K562 (cell line): ENCODE measurements at regions not wholly inside any gene's neighbourhood (a gene's known extent, or its start where the extent isn't known, plus 50 kb on each side); places are given as distances from the start of the nearest gene placed in this dataset.

Experiments
- ATAC-seq: fragments of 200-7000 bp; cut with Tn5 transposase; 3 replicates; pipeline ENCODE4 v1.9.1; 2020; ENCODE audit warnings: moderate library complexity
- BruUV-seq: library from RNA; stranded (reverse); fragments of 400-500 nt; replicated peaks from 2 replicates; lab custom pipeline; 2021; lab: Mats Ljungman, UMichigan
- CTCF ChIA-PET: fragments of 300-600 bp; formaldehyde crosslinking; extraction: SDS; loops from one replicate; lab custom pipeline; 2021; ENCODE audit warnings: low intra/inter-chr PET ratio; lab: Yijun Ruan, JAX
- POLR2A ChIA-PET: fragments of 300-600, 350-650 bp; sonication (Branson Sonifier 250); formaldehyde crosslinking; extraction: SDS; loops from one replicate; lab custom pipeline; 2021; ENCODE audit warnings: antibody characterized with exemption, inconsistent platforms; lab: Yijun Ruan, JAX
- DNase-seq, 4 experiments: peaks; one replicate each; pipeline versions ENCODE4 v3.0.0 to v3.0.0-alpha.2; 2011 to 2018; ENCODE audit warnings: low spot score in 3 of 4, mixed read lengths in 3 of 4; ENCODE audit errors: extremely low read depth in 1 of 4
- FAIRE-seq: peaks from 2 replicates; lab custom pipeline; 2011; peaks lifted over from hg19 to GRCh38; lab: Jason Lieb, UNC
- H2AFZ ChIP-seq: 2 replicates; pipeline ENCODE4 v1.6.0; 2011; ENCODE audit warnings: low read depth, low read length, control low read depth, inconsistent platforms
- H3K27ac ChIP-seq: fragments of 200-600 bp; 3 replicates; pipeline ENCODE4 v1.8.0; 2011; ENCODE audit warnings: low read depth, mild to moderate bottlenecking, control low read depth, inconsistent platforms, low read length, moderate library complexity, mixed read lengths; ENCODE audit errors: extremely low read depth
- H3K27me3 ChIP-seq, 2 experiments: fragments of 300-600 bp in 1 of 2; 2 replicates in 1 of 2; 3 replicates in 1 of 2; pipeline versions ENCODE4 v1.6.0 to v1.8.0; 2011; ENCODE audit warnings: inconsistent platforms in 2 of 2, low read length in 2 of 2, mild to moderate bottlenecking in 1 of 2, mixed read lengths in 1 of 2, moderate library complexity in 1 of 2; ENCODE audit not compliant: control insufficient read depth in 2 of 2, insufficient read depth in 2 of 2
- H3K36me3 ChIP-seq: fragments of 300-600 bp; 3 replicates; pipeline ENCODE4 v1.8.0; 2011; ENCODE audit warnings: mild to moderate bottlenecking, low read length, inconsistent platforms; ENCODE audit not compliant: control insufficient read depth, insufficient read depth
- H3K4me1 ChIP-seq, 2 experiments: fragments of 200-600 bp in 1 of 2; replicated peaks in 1 of 2; 2 replicates in 1 of 2; 3 replicates in 1 of 2; pipeline versions ENCODE4 v1.5.1 to v1.8.0; 2011; ENCODE audit warnings: inconsistent platforms in 2 of 2, low read length in 2 of 2, mild to moderate bottlenecking in 1 of 2, mixed read lengths in 1 of 2, moderate library complexity in 1 of 2; ENCODE audit not compliant: control insufficient read depth in 2 of 2, insufficient read depth in 2 of 2
- H3K4me2 ChIP-seq: 2 replicates; pipeline ENCODE4 v1.6.1; 2011; ENCODE audit warnings: low read length, control low read depth, inconsistent platforms, mixed read lengths; ENCODE audit not compliant: insufficient read depth
- H3K4me3 ChIP-seq: fragments of 200-600 bp; sonication (generic), shearing (Covaris generic); 2 replicates; pipeline ENCODE4 v1.5.1; 2016; ENCODE audit warnings: control low read depth, inconsistent platforms
- H3K79me2 ChIP-seq: fragments of 200-600 bp; 3 replicates; pipeline ENCODE4 v1.8.0; 2011; ENCODE audit warnings: low read length, inconsistent platforms; ENCODE audit not compliant: control insufficient read depth, insufficient read depth
- H3K9ac ChIP-seq, 2 experiments: 2 replicates each; pipeline versions ENCODE4 v1.6.0 to v1.6.1; 2011; ENCODE audit warnings: low read depth in 2 of 2, low read length in 2 of 2, control low read depth in 1 of 2, inconsistent platforms in 1 of 2, mild to moderate bottlenecking in 1 of 2, mixed read lengths in 1 of 2; ENCODE audit not compliant: insufficient read depth in 1 of 2
- H3K9me1 ChIP-seq: one replicate; pipeline ENCODE4 v1.6.0; 2011; ENCODE audit warnings: inconsistent platforms, mild to moderate bottlenecking, low read length, moderate library complexity; ENCODE audit not compliant: control insufficient read depth, insufficient read depth
- H3K9me3 ChIP-seq: replicated peaks from 2 replicates; pipeline ENCODE4 v1.5.1; 2011; ENCODE audit warnings: low read depth, low read length, inconsistent platforms; ENCODE audit not compliant: control insufficient read depth, insufficient read depth
- H4K20me1 ChIP-seq: replicated peaks from 2 replicates; pipeline ENCODE4 v1.6.1; 2011; ENCODE audit warnings: low read length, inconsistent platforms, mixed read lengths; ENCODE audit not compliant: control insufficient read depth, insufficient read depth
- BRCA1 ChIP-seq, 2 experiments: fragments of 450-650 bp in 1 of 2; sonication (generic) in 1 of 2; formaldehyde crosslinking in 1 of 2; IDR thresholded peaks; 2 replicates each; pipeline versions ENCODE4 v1.5.0 to v1.6.1; 2017 to 2020; ENCODE audit warnings: mild to moderate bottlenecking in 1 of 2, missing genetic modification reagents in 1 of 2
- DEAF1 ChIP-seq: fragments of 450-650 bp; formaldehyde crosslinking; IDR thresholded peaks from 2 replicates; pipeline ENCODE4 v1.4.0; 2020; ENCODE audit warnings: mild to moderate bottlenecking, moderate library complexity
- GTF3C2 ChIP-seq: IDR thresholded peaks from 3 replicates; pipeline ENCODE4 v1.6.1; 2011; ENCODE audit warnings: borderline replicate concordance, mild to moderate bottlenecking, moderate library complexity; ENCODE audit not compliant: insufficient read length; ENCODE audit errors: extremely low read depth
- MIER1 ChIP-seq: fragments of 450-650 bp; IDR thresholded peaks from 2 replicates; pipeline ENCODE4 v1.6.1; 2016; ENCODE audit warnings: antibody characterized with exemption, mild to moderate bottlenecking, low read depth
- TOE1 ChIP-seq, 2 experiments: fragments of 450-650 bp in 1 of 2; sonication (generic) in 1 of 2; formaldehyde crosslinking in 1 of 2; IDR thresholded peaks; 2 replicates each; pipeline versions ENCODE4 v1.7.1 to v1.8.0; 2016 to 2022; ENCODE audit warnings: borderline replicate concordance in 2 of 2, mild to moderate bottlenecking in 2 of 2, antibody characterized with exemption in 1 of 2, inconsistent platforms in 1 of 2, low read depth in 1 of 2, missing genetic modification reagents in 1 of 2, moderate library complexity in 1 of 2
- ZNF224 ChIP-seq: sonication (generic); formaldehyde crosslinking; IDR thresholded peaks from 2 replicates; pipeline ENCODE4 v1.8.0; 2022; ENCODE audit warnings: mild to moderate bottlenecking, missing genetic modification reagents
- ZNF24 ChIP-seq: fragments of 450-650 bp; IDR thresholded peaks from 2 replicates; pipeline ENCODE4 v1.6.1; 2016
- ZNF3 ChIP-seq: fragments of 250-450 bp; sonication (Bioruptor Pico); IDR thresholded peaks from 2 replicates; pipeline ENCODE4 v1.5.0; 2021; ENCODE audit warnings: mild to moderate bottlenecking, moderate library complexity
- ZNF449 ChIP-seq: fragments of 250-450 bp; sonication (Bioruptor Pico); IDR thresholded peaks from 2 replicates; pipeline ENCODE4 v1.8.0; 2022; ENCODE audit warnings: moderate library complexity, mild to moderate bottlenecking, inconsistent platforms
- ZNF589 ChIP-seq: fragments of 200-800 bp; sonication (Bioruptor generic); IDR thresholded peaks from 2 replicates; pipeline ENCODE4 v1.6.1; 2016; ENCODE audit warnings: low read depth, missing genetic modification characterization, missing compliant biosample characterization
- WGBS: fragments of 100-300 bp; shearing (Covaris generic); methylation state at CpG from one replicate; pipeline ENCODE4 v1.1.6; 2016; ENCODE audit warnings: low coverage, mixed read lengths; ENCODE audit not compliant: insufficient coverage; ENCODE audit errors: missing lambda C conversion rate; 5-methylcytosine and 5-hydroxymethylcytosine counted together
- in situ Hi-C: fragments of 300-500 bp; cut with MboI; formaldehyde crosslinking; loops from 4 replicates; pipeline ENCODE4 v1.15.0; 2018; ENCODE audit warnings: inconsistent platforms, mixed read lengths
- intact Hi-C: fragments of 100-400 bp; cut with micrococcal nuclease; formaldehyde crosslinking; loops from 2 replicates; pipeline ENCODE4 v1.14.2; 2022

- no peak overlapping the region for H3K4me3 ChIP-seq
- H3K4me2 ChIP-seq = no peak overlapping the region
- H3K79me2 ChIP-seq = no peaks in the 10 kb centered on the region
- no peaks in the 10 kb centered on the region for H3K36me3 ChIP-seq
- BruUV-seq = no TSS peak
- H3K9me3 ChIP-seq = no peaks in the 10 kb centered on the region
- POLR2A ChIA-PET = no interaction called here
- TF ChIP-seq BRCA1 (IDR thresholded peaks at IDR 0.05) (no peak), BRCA1 (CRISPR knock-in tag; IDR thresholded peaks at IDR 0.05) (no peak), MIER1 (no peak), ZNF24 (no peak), TOE1 (IDR thresholded peaks at IDR 0.05; ENCODE audit: borderline replicate concordance) (no peak), TOE1 (CRISPR knock-in tag; IDR thresholded peaks at IDR 0.05; ENCODE audit: borderline replicate concordance, low read depth) (no peak), GTF3C2 (no peak), ZNF449 (CRISPR knock-in tag) (no peak), ZNF589 (CRISPR knock-in tag) (no peak), ZNF224 (CRISPR knock-in tag) (no peak), ZNF3 (CRISPR knock-in tag) (no peak), DEAF1 (CRISPR knock-in tag) (no peak)
- H3K27ac ChIP-seq = no peak overlapping the region
- 0% methylated on average over 1 of the region's 1 CpG for WGBS
- H3K9ac ChIP-seq = no peak overlapping the region
- H3K4me1 ChIP-seq = no peaks in the 10 kb centered on the region
- no peaks in the 10 kb centered on the region for H4K20me1 ChIP-seq
- in situ Hi-C loops = no loop called here
- DNase-seq (no peak), ATAC-seq (no peak), FAIRE-seq (no peak)
- H2AFZ ChIP-seq = no peak overlapping the region
- CTCF ChIA-PET = no interaction called here
- no peaks in the 10 kb centered on the region for H3K27me3 ChIP-seq
- H3K9me1 ChIP-seq = no peaks in the 10 kb centered on the region
- intact Hi-C loops = no loop called here
These were observed 936.6 kb downstream of the ZPLD1 start for GRCh38 chr3:103371411-103371810.
